BJ (cell line): ENCODE measurements at regions not wholly inside any gene's neighbourhood (a gene's known extent, or its start where the extent isn't known, plus 50 kb on each side); places are given as distances from the start of the nearest gene placed in this dataset.
"Not testable (repeated sequence)": the region's sequence is repeated elsewhere in the genome, so short reads cannot be mapped to it uniquely, and the experiment has no call there.

Source experiments
- CTCF ChIA-PET: fragments of 350-600 bp; formaldehyde crosslinking; extraction: SDS; loops from one replicate; lab custom pipeline; 2021; ENCODE audit warnings: antibody characterized with exemption, inconsistent platforms; lab: Yijun Ruan, JAX
- POLR2A ChIA-PET: fragments of 300-600 bp; sonication (Branson Sonifier 250); formaldehyde crosslinking; extraction: SDS; loops from one replicate; lab custom pipeline; 2021; ENCODE audit warnings: antibody characterized with exemption; lab: Charles Lee
- DNase-seq: peaks from one replicate; pipeline ENCODE4 v3.0.0-alpha.2; 2011; ENCODE audit warnings: low read depth
- H3K27me3 ChIP-seq: 2 replicates; pipeline ENCODE4 v1.6.0; 2011; ENCODE audit warnings: low read length; ENCODE audit not compliant: control insufficient read depth, insufficient read depth
- H3K36me3 ChIP-seq: 2 replicates; pipeline ENCODE4 v1.5.1; 2011; ENCODE audit warnings: low read length; ENCODE audit not compliant: control insufficient read depth, insufficient read depth
- H3K4me3 ChIP-seq: 2 replicates; pipeline ENCODE4 v1.5.1; 2011; ENCODE audit warnings: low read depth, mild to moderate bottlenecking, control low read depth, low read length
- TF ChIP-seq, protein P1 (sequence below): IDR thresholded peaks from 2 replicates; pipeline ENCODE4 v1.5.1; 2011; ENCODE audit warnings: low read depth, mild to moderate bottlenecking, control low read depth, inconsistent platforms, low read length, moderate library complexity; ENCODE audit not compliant: insufficient read depth

DNA sequence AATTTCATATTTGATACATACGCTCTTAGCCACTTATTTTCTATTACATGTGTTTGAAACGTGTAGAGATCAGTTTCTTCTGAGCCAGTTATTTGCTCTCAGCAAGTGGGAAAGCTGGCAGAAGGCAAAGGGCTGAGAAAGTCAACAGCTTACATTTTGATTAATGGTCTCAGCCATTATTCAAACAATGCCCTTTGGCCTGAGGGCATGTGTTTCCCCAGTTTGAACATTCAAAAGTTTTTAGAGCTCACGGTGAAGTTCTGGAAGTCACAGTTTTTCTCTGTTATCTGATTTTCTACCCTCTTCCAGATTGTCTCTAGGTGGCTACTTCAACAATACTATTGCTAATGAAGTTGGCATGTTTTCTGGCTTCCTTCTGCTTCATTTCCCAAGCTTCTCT, 591.8 kb upstream of the CPEB2 start:
- H3K27me3 ChIP-seq: no peaks in the 10 kb centered on the region
- ChIA-PET POLR2A (no interaction called here), CTCF (no interaction called here)
- no peak for DNase-seq
- no peaks in the 10 kb centered on the region for H3K36me3 ChIP-seq
- no peak overlapping the region for H3K4me3 ChIP-seq
- TF ChIP-seq, protein P1, sequence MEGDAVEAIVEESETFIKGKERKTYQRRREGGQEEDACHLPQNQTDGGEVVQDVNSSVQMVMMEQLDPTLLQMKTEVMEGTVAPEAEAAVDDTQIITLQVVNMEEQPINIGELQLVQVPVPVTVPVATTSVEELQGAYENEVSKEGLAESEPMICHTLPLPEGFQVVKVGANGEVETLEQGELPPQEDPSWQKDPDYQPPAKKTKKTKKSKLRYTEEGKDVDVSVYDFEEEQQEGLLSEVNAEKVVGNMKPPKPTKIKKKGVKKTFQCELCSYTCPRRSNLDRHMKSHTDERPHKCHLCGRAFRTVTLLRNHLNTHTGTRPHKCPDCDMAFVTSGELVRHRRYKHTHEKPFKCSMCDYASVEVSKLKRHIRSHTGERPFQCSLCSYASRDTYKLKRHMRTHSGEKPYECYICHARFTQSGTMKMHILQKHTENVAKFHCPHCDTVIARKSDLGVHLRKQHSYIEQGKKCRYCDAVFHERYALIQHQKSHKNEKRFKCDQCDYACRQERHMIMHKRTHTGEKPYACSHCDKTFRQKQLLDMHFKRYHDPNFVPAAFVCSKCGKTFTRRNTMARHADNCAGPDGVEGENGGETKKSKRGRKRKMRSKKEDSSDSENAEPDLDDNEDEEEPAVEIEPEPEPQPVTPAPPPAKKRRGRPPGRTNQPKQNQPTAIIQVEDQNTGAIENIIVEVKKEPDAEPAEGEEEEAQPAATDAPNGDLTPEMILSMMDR: no peak

DNA sequence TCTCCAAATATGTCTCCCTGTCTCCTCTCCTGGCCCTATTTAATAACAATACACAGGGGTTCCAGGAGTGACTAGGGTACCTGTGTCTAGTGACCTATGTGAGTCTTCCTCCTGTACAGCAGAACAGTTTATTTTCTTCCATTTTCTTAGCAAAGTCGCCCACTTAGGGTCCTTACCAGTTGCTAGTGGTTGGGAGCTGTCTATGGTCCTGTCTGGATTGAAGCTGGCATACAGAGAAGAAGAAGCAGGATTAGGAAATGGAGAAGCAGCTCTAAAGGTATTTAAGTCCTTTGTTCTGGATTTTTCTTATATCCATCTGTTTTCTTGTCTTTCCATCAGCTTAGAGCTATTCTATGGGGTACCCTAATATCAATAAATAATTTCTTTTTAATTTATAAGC, 587.1 kb upstream of the CPEB2 start:
- no peak for DNase-seq
- TF ChIP-seq, protein P1: no peak
- ChIA-PET CTCF (no interaction called here), POLR2A (interaction anchor here (0.6 kb wide), 1 partner anchor 15 kb away, joined by 3 read pairs; no protein-coding TSS in a partner anchor)
- H3K27me3 ChIP-seq: no peaks in the 10 kb centered on the region
- H3K4me3 ChIP-seq: no peak overlapping the region
- H3K36me3 ChIP-seq: no peaks in the 10 kb centered on the region

DNA sequence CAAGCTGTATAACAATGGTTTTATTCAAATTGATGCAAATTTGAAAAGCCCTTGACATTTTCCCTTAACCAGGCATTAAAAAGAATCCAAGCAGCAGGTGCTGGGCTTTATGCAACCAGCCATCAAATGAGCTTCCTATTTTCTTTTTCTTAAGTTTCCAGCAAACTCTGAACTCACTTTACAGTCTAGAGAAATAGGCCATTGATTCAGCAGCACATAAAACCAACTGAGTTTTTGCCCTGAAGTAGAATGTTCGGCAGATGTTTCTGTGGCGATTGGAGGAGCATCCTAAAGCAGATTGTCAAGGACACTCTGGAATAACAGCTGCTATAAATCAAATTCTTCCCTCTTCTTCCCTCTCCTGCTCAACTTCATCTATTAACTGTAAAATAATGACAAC, 582.8 kb upstream of the CPEB2 start:
- POLR2A ChIA-PET: no interaction called here
- no peaks in the 10 kb centered on the region for H3K36me3 ChIP-seq

DNA sequence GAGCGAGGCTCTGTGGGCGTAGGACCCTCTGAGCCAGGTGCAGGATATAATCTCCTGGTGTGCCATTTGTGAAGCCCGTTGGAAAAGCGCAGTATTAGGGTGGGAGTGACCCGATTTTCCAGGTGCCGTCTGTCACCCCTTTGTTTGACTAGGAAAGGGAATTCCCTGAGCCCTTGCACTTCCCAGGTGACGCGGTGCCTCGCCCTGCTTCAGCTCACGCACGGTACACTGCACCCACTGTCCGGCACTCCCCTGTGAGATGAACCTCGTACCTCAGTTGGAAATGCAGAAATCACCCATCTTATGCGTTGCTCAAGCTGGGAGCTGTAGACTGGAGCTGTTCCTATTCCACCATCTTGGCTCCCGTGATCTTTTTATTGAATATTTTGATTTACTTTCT, 576.0 kb upstream of the CPEB2 start:
- DNase-seq, H3K4me3 ChIP-seq, H3K27me3 ChIP-seq, POLR2A ChIA-PET, H3K36me3 ChIP-seq: not testable (repeated sequence)
- CTCF ChIA-PET: interaction anchor here (0.8 kb wide), 1 partner anchor 769 kb away, joined by 3 read pairs; no protein-coding TSS in a partner anchor

More for the DNA sequence above, 582.8 kb upstream of the CPEB2 start:
- H3K27me3 ChIP-seq: no peaks in the 10 kb centered on the region
- no peak for DNase-seq
- CTCF ChIA-PET: no interaction called here
- TF ChIP-seq, protein P1: no peak
- H3K4me3 ChIP-seq: no peak overlapping the region

DNA sequence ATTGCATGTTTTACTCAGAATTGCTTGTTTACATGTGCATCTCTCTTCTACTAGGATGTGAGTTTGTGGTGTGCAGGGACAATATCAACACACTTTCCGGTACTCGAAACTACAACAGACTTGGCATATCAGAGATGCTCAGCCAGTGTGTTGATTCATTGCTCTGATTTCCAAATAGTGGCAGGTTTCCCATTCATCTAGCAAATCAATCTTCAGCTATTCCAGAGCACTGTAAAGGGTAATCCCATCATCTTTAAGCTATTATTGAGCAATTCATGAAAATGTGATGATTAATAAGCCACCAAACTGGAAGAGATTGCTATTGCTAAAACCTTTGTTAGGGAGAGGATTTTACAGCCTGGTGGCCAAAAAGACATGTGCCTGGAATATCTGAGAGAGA, 574.2 kb upstream of the CPEB2 start:
- no peak for DNase-seq
- Histone ChIP-seq H3K36me3 (no peaks in the 10 kb centered on the region), H3K27me3 (no peaks in the 10 kb centered on the region), H3K4me3 (no peak overlapping the region)
- CTCF ChIA-PET: interaction anchor here (2.3 kb wide), 1 partner anchor 773 kb away, joined by 7 read pairs; no protein-coding TSS in a partner anchor
- POLR2A ChIA-PET: no interaction called here
- TF ChIP-seq, protein P1: no peak
